22Rv1 (cell line): ENCODE measurements at regions not wholly inside any gene's neighbourhood (a gene's known extent, or its start where the extent isn't known, plus 50 kb on each side); places are given as distances from the start of the nearest gene placed in this dataset.

Experiments
- CTCF ChIP-seq: fragments of 450-650 bp; IDR thresholded peaks from 2 replicates; pipeline ENCODE4 v1.5.1; 2017; ENCODE audit warnings: mild to moderate bottlenecking
- ZFX ChIP-seq: fragments of 450-650 bp; IDR thresholded peaks from 2 replicates; pipeline ENCODE4 v1.6.1; 2017; ENCODE audit warnings: antibody characterized with exemption, borderline replicate concordance

GRCh38 chr17:5798094-5798493, 213.8 kb upstream of the NLRP1 start:
- TF ChIP-seq CTCF (no peak), ZFX (no peak)
